Astrocyte (in vitro differentiated cells and primary cell): ENCODE measurements at regions not wholly inside any gene's neighbourhood (a gene's known extent, or its start where the extent isn't known, plus 50 kb on each side); places are given as distances from the start of the nearest gene placed in this dataset.

Experiments used
- DNase-seq: peaks from one replicate; pipeline ENCODE4 v3.0.0-alpha.2; 2010; ENCODE audit warnings: low read depth
- FAIRE-seq: peaks from 2 replicates; lab custom pipeline; 2011; peaks lifted over from hg19 to GRCh38; lab: Jason Lieb, UNC
- H2AFZ ChIP-seq: 2 replicates; pipeline ENCODE4 v1.6.0; 2012; ENCODE audit warnings: low read depth, low read length, inconsistent platforms
- H3K27ac ChIP-seq: 2 replicates; pipeline ENCODE4 v1.5.1; 2011; ENCODE audit warnings: low read depth, low read length, inconsistent platforms
- H3K27me3 ChIP-seq: 2 replicates; pipeline ENCODE4 v1.6.0; 2011; ENCODE audit warnings: low read length, inconsistent platforms; ENCODE audit not compliant: insufficient read depth
- H3K36me3 ChIP-seq: 2 replicates; pipeline ENCODE4 v1.5.1; 2011; ENCODE audit warnings: low read length, inconsistent platforms; ENCODE audit not compliant: insufficient read depth
- H3K4me1 ChIP-seq: 2 replicates; pipeline ENCODE4 v1.5.1; 2011; ENCODE audit warnings: low read length, inconsistent platforms; ENCODE audit not compliant: insufficient read depth
- H3K4me2 ChIP-seq: 2 replicates; pipeline ENCODE4 v1.6.0; 2012; ENCODE audit warnings: low read length, inconsistent platforms
- H3K4me3 ChIP-seq: 2 replicates; pipeline ENCODE4 v1.5.1; 2011; ENCODE audit warnings: low read depth, mild to moderate bottlenecking, low read length, inconsistent platforms; ENCODE audit not compliant: insufficient read depth
- H3K79me2 ChIP-seq: 2 replicates; pipeline ENCODE4 v1.6.0; 2012; ENCODE audit warnings: mild to moderate bottlenecking, low read length, inconsistent platforms; ENCODE audit not compliant: insufficient read depth
- H3K9ac ChIP-seq: 2 replicates; pipeline ENCODE4 v1.6.0; 2012; ENCODE audit warnings: mild to moderate bottlenecking, low read length, inconsistent platforms
- H3K9me3 ChIP-seq: 2 replicates; pipeline ENCODE4 v1.5.1; 2012; ENCODE audit warnings: low read depth, mild to moderate bottlenecking, low read length, inconsistent platforms; ENCODE audit not compliant: insufficient read depth
- H4K20me1 ChIP-seq: 2 replicates; pipeline ENCODE4 v1.6.0; 2012; ENCODE audit warnings: low read length, inconsistent platforms; ENCODE audit not compliant: insufficient read depth
- H3K27ac Mint-ChIP-seq: one replicate; pipeline ENCODE4 v1.8.0; 2021; ENCODE audit warnings: mild to moderate bottlenecking, mixed read lengths; ENCODE audit not compliant: unreplicated experiment
- H3K27me3 Mint-ChIP-seq: one replicate; pipeline ENCODE4 v1.8.0; 2021; ENCODE audit warnings: low read depth, mixed read lengths; ENCODE audit not compliant: unreplicated experiment
- H3K36me3 Mint-ChIP-seq: one replicate; pipeline ENCODE4 v1.8.0; 2021; ENCODE audit warnings: low read depth, mixed read lengths; ENCODE audit not compliant: unreplicated experiment
- H3K4me1 Mint-ChIP-seq: one replicate; pipeline ENCODE4 v1.8.0; 2021; ENCODE audit warnings: low read depth, mixed read lengths; ENCODE audit not compliant: unreplicated experiment
- H3K4me3 Mint-ChIP-seq: one replicate; pipeline ENCODE4 v1.8.0; 2021; ENCODE audit warnings: mild to moderate bottlenecking, moderate library complexity, mixed read lengths; ENCODE audit not compliant: unreplicated experiment
- H3K9me3 Mint-ChIP-seq: one replicate; pipeline ENCODE4 v1.8.0; 2021; ENCODE audit warnings: mild to moderate bottlenecking, mixed read lengths; ENCODE audit not compliant: unreplicated experiment
- EZH2 ChIP-seq: IDR thresholded peaks from 2 replicates; pipeline ENCODE4 v1.6.1; 2012; ENCODE audit warnings: mild to moderate bottlenecking, low read length, inconsistent platforms; ENCODE audit not compliant: insufficient read depth
- TF ChIP-seq, protein P1 (sequence below): IDR thresholded peaks from 2 replicates; pipeline ENCODE4 v1.5.1; 2011; ENCODE audit warnings: low read depth, mild to moderate bottlenecking, inconsistent platforms, low read length, moderate library complexity; ENCODE audit not compliant: insufficient read depth

GRCh38 chr3:156762631-156763185 lies 63.4 kb upstream of the LEKR1 start:
- H3K4me3 Mint-ChIP-seq = no peak overlapping the region
- H3K36me3 ChIP-seq = no peaks in the 10 kb centered on the region
- H3K79me2 ChIP-seq = no peaks in the 10 kb centered on the region
- H3K9me3 Mint-ChIP-seq = no peaks in the 10 kb centered on the region
- H3K27ac ChIP-seq = peak overlapping the region; percentile 44
- H3K9ac ChIP-seq = peak overlapping the region; percentile 28
- no peak for TF ChIP-seq EZH2
- TF ChIP-seq, protein P1, sequence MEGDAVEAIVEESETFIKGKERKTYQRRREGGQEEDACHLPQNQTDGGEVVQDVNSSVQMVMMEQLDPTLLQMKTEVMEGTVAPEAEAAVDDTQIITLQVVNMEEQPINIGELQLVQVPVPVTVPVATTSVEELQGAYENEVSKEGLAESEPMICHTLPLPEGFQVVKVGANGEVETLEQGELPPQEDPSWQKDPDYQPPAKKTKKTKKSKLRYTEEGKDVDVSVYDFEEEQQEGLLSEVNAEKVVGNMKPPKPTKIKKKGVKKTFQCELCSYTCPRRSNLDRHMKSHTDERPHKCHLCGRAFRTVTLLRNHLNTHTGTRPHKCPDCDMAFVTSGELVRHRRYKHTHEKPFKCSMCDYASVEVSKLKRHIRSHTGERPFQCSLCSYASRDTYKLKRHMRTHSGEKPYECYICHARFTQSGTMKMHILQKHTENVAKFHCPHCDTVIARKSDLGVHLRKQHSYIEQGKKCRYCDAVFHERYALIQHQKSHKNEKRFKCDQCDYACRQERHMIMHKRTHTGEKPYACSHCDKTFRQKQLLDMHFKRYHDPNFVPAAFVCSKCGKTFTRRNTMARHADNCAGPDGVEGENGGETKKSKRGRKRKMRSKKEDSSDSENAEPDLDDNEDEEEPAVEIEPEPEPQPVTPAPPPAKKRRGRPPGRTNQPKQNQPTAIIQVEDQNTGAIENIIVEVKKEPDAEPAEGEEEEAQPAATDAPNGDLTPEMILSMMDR = no peak
- no peaks in the 10 kb centered on the region for H4K20me1 ChIP-seq
- H3K27ac Mint-ChIP-seq = no peak overlapping the region
- no peak overlapping the region for H2AFZ ChIP-seq
- no peak overlapping the region for H3K4me3 ChIP-seq
- peaks cover 22% of the 10 kb centered on the region for H3K4me1 Mint-ChIP-seq
- peak; percentile 60 for FAIRE-seq
- no peaks in the 10 kb centered on the region for H3K9me3 ChIP-seq
- no peaks in the 10 kb centered on the region for H3K27me3 ChIP-seq
- DNase-seq = peak; percentile 80
- H3K36me3 Mint-ChIP-seq = no peaks in the 10 kb centered on the region
- H3K4me2 ChIP-seq = peak overlapping the region; percentile 29
- H3K27me3 Mint-ChIP-seq = no peaks in the 10 kb centered on the region
- peaks cover 10% of the 10 kb centered on the region for H3K4me1 ChIP-seq

DNA sequence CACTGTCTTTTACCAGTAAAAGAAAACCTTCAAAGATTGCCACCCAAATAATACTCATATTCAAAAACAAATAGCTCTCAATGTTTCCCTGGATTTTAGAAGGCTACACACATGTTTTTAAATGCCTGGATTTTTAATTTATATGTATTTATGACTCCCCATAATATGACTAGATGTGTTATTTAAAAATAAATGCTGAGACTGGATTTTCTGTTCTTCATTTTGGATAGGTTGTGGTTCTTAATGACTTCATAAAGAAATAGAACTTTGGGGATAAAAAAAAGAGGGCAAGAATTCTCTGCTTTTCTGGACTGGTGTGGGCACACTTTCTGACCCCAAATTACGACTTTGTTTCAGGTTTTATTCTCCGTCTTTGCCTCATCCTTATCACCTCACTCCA lies 62.8 kb upstream of the LEKR1 start:
- Mint-ChIP-seq H3K4me1 (peaks cover 22% of the 10 kb centered on the region), H3K27me3 (no peaks in the 10 kb centered on the region), H3K36me3 (no peaks in the 10 kb centered on the region), H3K4me3 (no peak overlapping the region), H3K9me3 (no peaks in the 10 kb centered on the region), H3K27ac (no peak overlapping the region)
- Histone ChIP-seq H4K20me1 (no peaks in the 10 kb centered on the region), H3K27me3 (no peaks in the 10 kb centered on the region), H3K4me3 (no peak overlapping the region), H3K4me2 (no peak overlapping the region), H3K36me3 (no peaks in the 10 kb centered on the region), H3K9me3 (no peaks in the 10 kb centered on the region), H3K79me2 (no peaks in the 10 kb centered on the region), H3K27ac (no peak overlapping the region), H3K9ac (no peak overlapping the region), H3K4me1 (peaks cover 10% of the 10 kb centered on the region), H2AFZ (no peak overlapping the region)
- FAIRE-seq (no peak), DNase-seq (no peak)
- TF ChIP-seq, protein P1 = no peak
- no peak for TF ChIP-seq EZH2

- Mint-ChIP-seq H3K27me3 (no peaks in the 10 kb centered on the region), H3K9me3 (no peaks in the 10 kb centered on the region), H3K4me3 (no peak overlapping the region), H3K27ac (no peak overlapping the region), H3K4me1 (peaks cover 22% of the 10 kb centered on the region), H3K36me3 (no peaks in the 10 kb centered on the region)
- no peaks in the 10 kb centered on the region for H4K20me1 ChIP-seq
- H3K9ac ChIP-seq = peak overlapping the region; percentile 15
- no peak overlapping the region for H2AFZ ChIP-seq
- peaks cover 10% of the 10 kb centered on the region for H3K4me1 ChIP-seq
- TF ChIP-seq, protein P1 = no peak
- no peak for TF ChIP-seq EZH2
- H3K4me2 ChIP-seq = no peak overlapping the region
- H3K9me3 ChIP-seq = no peaks in the 10 kb centered on the region
- no peaks in the 10 kb centered on the region for H3K36me3 ChIP-seq
- peak overlapping the region; percentile 57 for H3K27ac ChIP-seq
- DNase-seq (no peak), FAIRE-seq (peak; percentile 9)
- H3K79me2 ChIP-seq = no peaks in the 10 kb centered on the region
- H3K27me3 ChIP-seq = no peaks in the 10 kb centered on the region
- no peak overlapping the region for H3K4me3 ChIP-seq
These were observed 62.0 kb upstream of the LEKR1 start for GRCh38 chr3:156763931-156764720.
